Adrenal gland (tissue), 5 donors: ENCODE measurements at regions not wholly inside any gene's neighbourhood (a gene's known extent, or its start where the extent isn't known, plus 50 kb on each side); places are given as distances from the start of the nearest gene placed in this dataset.

Experiments used
- CTCF ChIP-seq, 6 experiments: fragments of 450-650 bp in 4 of 6; fragments of 200-600 bp in 2 of 6; sonication (generic) in 1 of 6; IDR thresholded peaks; 1 replicate in 5 of 6; 2 replicates in 1 of 6; pipeline versions ENCODE4 v1.5.1 to v1.8.0; 2016 to 2021; ENCODE audit warnings: antibody characterized with exemption in 6 of 6, mild to moderate bottlenecking in 2 of 6, moderate library complexity in 1 of 6
- POLR2A ChIP-seq, 2 donors: fragments of 450-650 bp; IDR thresholded peaks; one replicate each; pipeline ENCODE4 v1.6.1; 2017; ENCODE audit warnings: antibody characterized with exemption in 2 of 2, mild to moderate bottlenecking in 2 of 2, moderate library complexity in 1 of 2
- donor health status: DM: no; HTN: no; CAD: no.

- TF ChIP-seq CTCF (IDR thresholded peaks at IDR 0.05) (no peak), POLR2A (IDR thresholded peaks at IDR 0.05) (no peak)
Observed at GRCh38 chr15:31598620-31599019, 272.0 kb downstream of the KLF13 start.
